Naive thymus-derived CD4-positive, alpha-beta T cell (primary cell): ENCODE measurements at regions not wholly inside any gene's neighbourhood (a gene's known extent, or its start where the extent isn't known, plus 50 kb on each side); places are given as distances from the start of the nearest gene placed in this dataset.

Source experiments
- ATAC-seq: fragments of 150-1000 bp; cut with Tn5 transposase; 2 replicates; pipeline ENCODE4 v1.10.0; 2021; ENCODE audit warnings: mild to moderate bottlenecking, moderate library complexity
- CTCF ChIA-PET: fragments of 350-600 bp; sonication (Branson Sonifier 250); formaldehyde crosslinking; loops from one replicate; lab custom pipeline; 2021; ENCODE audit warnings: antibody characterized with exemption; lab: Charles Lee
- POLR2A ChIA-PET: fragments of 350-600 bp; sonication (Branson Sonifier 250); formaldehyde crosslinking; loops from one replicate; lab custom pipeline; 2021; ENCODE audit warnings: antibody characterized with exemption, inconsistent platforms; lab: Charles Lee
- DNase-seq, 9 donors: peaks; one replicate each; pipeline versions ENCODE4 v3.0.0 to v3.0.0-alpha.2; 2020 to 2022; ENCODE audit warnings: mixed read lengths in 1 of 9
- H3K27ac ChIP-seq: one replicate; pipeline ENCODE4 v1.7.0; 2013; ENCODE audit warnings: mild to moderate bottlenecking, low read depth, low read length, moderate library complexity
- H3K27me3 ChIP-seq, 2 donors: one replicate each; pipeline ENCODE4 v1.7.0; 2013; ENCODE audit warnings: low read length in 2 of 2, mild to moderate bottlenecking in 2 of 2, moderate library complexity in 2 of 2; ENCODE audit not compliant: control insufficient read depth in 2 of 2, insufficient read depth in 2 of 2
- H3K36me3 ChIP-seq, 3 experiments: 1 replicate in 2 of 3; 2 replicates in 1 of 3; pipeline ENCODE4 v1.7.0; 2013; ENCODE audit warnings: low read length in 3 of 3, mild to moderate bottlenecking in 3 of 3, moderate library complexity in 1 of 3; ENCODE audit not compliant: insufficient read depth in 3 of 3, control insufficient read depth in 2 of 3
- H3K4me1 ChIP-seq, 2 donors: one replicate each; pipeline ENCODE4 v1.7.0; 2013; ENCODE audit warnings: low read length in 2 of 2, mild to moderate bottlenecking in 2 of 2, moderate library complexity in 1 of 2; ENCODE audit not compliant: control insufficient read depth in 2 of 2, insufficient read depth in 2 of 2
- H3K4me3 ChIP-seq: 2 replicates; pipeline ENCODE4 v1.7.0; 2013; ENCODE audit warnings: mild to moderate bottlenecking, low read length
- H3K9me3 ChIP-seq, 3 experiments: 1 replicate in 2 of 3; 2 replicates in 1 of 3; pipeline ENCODE4 v1.7.0; 2013; ENCODE audit warnings: low read length in 3 of 3; ENCODE audit not compliant: control insufficient read depth in 2 of 3
- H3K27ac Mint-ChIP-seq, 9 donors: one replicate each; pipeline ENCODE4 v1.8.0; 2020 to 2022; ENCODE audit warnings: mixed read lengths in 9 of 9, mild to moderate bottlenecking in 8 of 9, moderate library complexity in 5 of 9, inconsistent platforms in 2 of 9
- H3K27me3 Mint-ChIP-seq, 5 donors: one replicate each; pipeline ENCODE4 v1.8.0; 2021 to 2022; ENCODE audit warnings: mixed read lengths in 5 of 5, mild to moderate bottlenecking in 1 of 5
- H3K36me3 Mint-ChIP-seq, 5 donors: one replicate each; pipeline ENCODE4 v1.8.0; 2020 to 2022; ENCODE audit warnings: mixed read lengths in 5 of 5, mild to moderate bottlenecking in 3 of 5, inconsistent platforms in 1 of 5
- H3K4me1 Mint-ChIP-seq, 7 donors: one replicate each; pipeline ENCODE4 v1.8.0; 2020 to 2022; ENCODE audit warnings: mixed read lengths in 7 of 7, mild to moderate bottlenecking in 3 of 7, inconsistent platforms in 1 of 7
- H3K4me3 Mint-ChIP-seq, 10 donors: one replicate each; pipeline ENCODE4 v1.8.0; 2020 to 2022; ENCODE audit warnings: mild to moderate bottlenecking in 10 of 10, mixed read lengths in 10 of 10, moderate library complexity in 6 of 10, inconsistent platforms in 2 of 10
- H3K9me3 Mint-ChIP-seq, 11 donors: one replicate each; pipeline ENCODE4 v1.8.0; 2020 to 2022; ENCODE audit warnings: mixed read lengths in 11 of 11, mild to moderate bottlenecking in 4 of 11, inconsistent platforms in 1 of 11, moderate library complexity in 1 of 11
- intact Hi-C, 2 donors: fragments of 100-400 bp; cut with micrococcal nuclease; formaldehyde crosslinking; loops; one replicate each; pipeline ENCODE4 v1.15.1; 2023

DNA sequence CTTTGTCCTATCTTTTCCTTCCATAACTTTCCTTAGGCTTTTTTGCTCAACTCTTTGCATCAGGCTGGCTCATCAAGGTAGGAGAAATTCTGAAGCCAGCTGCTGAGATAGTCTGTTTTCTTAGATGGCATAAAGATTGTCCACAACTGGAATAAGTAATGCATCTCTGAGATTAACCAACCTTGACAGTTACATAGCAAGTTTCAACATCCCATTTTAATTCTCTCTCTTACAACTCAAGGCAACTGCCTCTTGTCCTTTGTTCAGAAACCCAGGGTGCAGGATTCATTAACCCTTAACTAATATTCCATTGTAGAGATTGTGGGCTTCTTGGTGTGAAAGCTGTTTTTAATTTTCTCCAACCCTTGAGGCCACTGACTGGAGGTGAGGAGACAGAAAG, 239.2 kb downstream of the LACC1 start:
- peaks cover 0 to 6% (median 4%) of the 10 kb centered on the region in 3 experiments for H3K9me3 ChIP-seq
- POLR2A ChIA-PET, result no interaction called here
- H3K36me3 Mint-ChIP-seq, result peaks cover 0 to 4% (median 1%) of the 10 kb centered on the region in 5 donors
- H3K9me3 Mint-ChIP-seq, result peaks cover 0 to 10% (median 7%) of the 10 kb centered on the region in 11 donors
- no peak overlapping the region for H3K4me3 Mint-ChIP-seq
- H3K4me1 ChIP-seq, result peaks cover 0 to 8% of the 10 kb centered on the region in 2 donors
- no peak overlapping the region for H3K27ac Mint-ChIP-seq
- H3K27me3 ChIP-seq, result no peaks in the 10 kb centered on the region
- no peaks in the 10 kb centered on the region for H3K36me3 ChIP-seq
- CTCF ChIA-PET, result no interaction called here
- H3K27ac ChIP-seq, result no peak overlapping the region
- H3K4me1 Mint-ChIP-seq, result peaks cover 0 to 23% (median 12%) of the 10 kb centered on the region in 7 donors
- intact Hi-C loops, result no loop called here
- DNase-seq (no peak), ATAC-seq (no peak)
- H3K27me3 Mint-ChIP-seq, result peaks cover 0 to 4% (median 0%) of the 10 kb centered on the region in 5 donors
- no peak overlapping the region for H3K4me3 ChIP-seq

DNA sequence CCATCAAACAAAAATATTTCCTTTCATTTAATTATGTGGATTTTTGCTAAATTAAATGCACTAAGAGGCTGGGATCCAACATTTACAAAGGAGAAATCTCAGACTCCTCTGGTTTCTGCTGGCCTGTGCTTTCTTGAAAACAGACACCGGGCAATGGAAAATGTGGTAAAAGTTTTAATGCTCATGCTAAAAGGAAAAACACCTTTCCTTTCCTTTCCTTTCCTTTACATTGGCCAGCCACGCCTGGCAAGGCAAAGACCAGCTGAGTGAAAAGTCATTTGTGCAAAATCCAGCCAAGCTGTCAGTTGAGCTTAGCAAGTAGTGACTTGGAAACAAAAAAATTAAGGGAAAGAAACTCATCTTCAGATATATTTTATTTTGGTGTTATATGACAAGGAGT, 240.3 kb downstream of the LACC1 start:
- H3K4me3 Mint-ChIP-seq, result no peak overlapping the region
- H3K9me3 ChIP-seq, result peaks cover 0 to 6% (median 4%) of the 10 kb centered on the region in 3 experiments
- H3K9me3 Mint-ChIP-seq, result peaks cover 0 to 20% (median 8%) of the 10 kb centered on the region in 11 donors
- peaks cover 0 to 23% (median 12%) of the 10 kb centered on the region in 7 donors for H3K4me1 Mint-ChIP-seq
- H3K36me3 ChIP-seq, result no peaks in the 10 kb centered on the region
- peaks cover 0 to 7% (median 3%) of the 10 kb centered on the region in 5 donors for H3K36me3 Mint-ChIP-seq
- peaks cover 0 to 4% (median 0%) of the 10 kb centered on the region in 5 donors for H3K27me3 Mint-ChIP-seq
- CTCF ChIA-PET, result interaction anchor here (1.2 kb wide), 1 partner anchor 317 kb away, joined by 4 read pairs; no protein-coding TSS in a partner anchor
- ATAC-seq (no peak), DNase-seq (no peak)
- peaks cover 0 to 8% of the 10 kb centered on the region in 2 donors for H3K4me1 ChIP-seq
- no peak overlapping the region for H3K27ac ChIP-seq
- H3K27ac Mint-ChIP-seq, result no peak overlapping the region
- POLR2A ChIA-PET, result no interaction called here
- intact Hi-C loops, result no loop called here
- no peaks in the 10 kb centered on the region for H3K27me3 ChIP-seq
- H3K4me3 ChIP-seq, result no peak overlapping the region

DNA sequence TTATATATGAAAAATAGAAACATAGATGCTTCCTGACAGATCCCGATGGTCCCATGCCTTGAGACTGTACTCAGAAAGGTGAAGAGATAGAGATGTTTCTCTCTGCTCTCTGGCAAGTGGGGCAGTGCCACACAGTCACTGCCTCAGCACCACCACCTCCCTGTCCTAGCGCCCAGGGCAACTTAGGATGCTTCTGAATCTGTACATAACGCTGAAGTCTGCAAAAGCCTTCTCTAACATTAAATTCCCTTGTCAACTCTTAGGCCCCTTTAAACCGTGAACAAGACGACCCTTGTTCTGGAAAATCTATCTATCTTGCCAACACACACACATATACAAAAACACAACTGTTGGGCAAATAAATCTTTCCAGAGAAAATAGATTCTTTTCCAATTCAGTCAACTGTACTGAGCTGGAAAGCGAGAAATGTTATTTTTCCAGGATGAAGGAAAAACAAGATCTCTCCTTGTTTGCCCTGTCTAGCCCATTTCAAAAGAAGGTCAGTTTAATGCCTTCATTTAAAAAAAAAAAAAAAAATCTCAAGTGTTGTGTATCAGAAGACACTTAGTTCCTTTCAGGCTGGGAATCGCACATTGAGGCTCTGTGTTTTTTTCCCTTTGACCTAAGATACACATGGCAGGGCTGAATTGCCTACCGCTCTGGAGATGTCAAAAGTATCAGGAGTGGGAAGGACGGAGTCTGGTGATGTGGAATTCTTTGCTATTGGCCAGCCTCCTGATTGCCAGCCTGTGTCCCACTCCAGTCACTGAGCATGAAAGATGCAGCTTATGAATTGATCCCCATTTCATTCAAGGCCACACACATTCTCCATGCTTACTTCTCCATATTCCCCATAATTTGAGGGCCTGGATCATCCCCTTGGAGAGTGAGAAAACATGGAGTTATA, 241.4 kb downstream of the LACC1 start:
- H3K27ac ChIP-seq, result no peak overlapping the region
- peaks cover 0 to 20% (median 8%) of the 10 kb centered on the region in 11 donors for H3K9me3 Mint-ChIP-seq
- H3K36me3 ChIP-seq, result no peaks in the 10 kb centered on the region
- peaks cover 0 to 4% (median 0%) of the 10 kb centered on the region in 5 donors for H3K27me3 Mint-ChIP-seq
- ATAC-seq (no peak), DNase-seq (no peak)
- H3K36me3 Mint-ChIP-seq, result peaks cover 0 to 7% (median 3%) of the 10 kb centered on the region in 5 donors
- no peak overlapping the region for H3K4me3 Mint-ChIP-seq
- H3K4me1 ChIP-seq, result peaks cover 0 to 8% of the 10 kb centered on the region in 2 donors
- no peaks in the 10 kb centered on the region for H3K27me3 ChIP-seq
- H3K4me1 Mint-ChIP-seq, result peaks cover 0 to 20% (median 12%) of the 10 kb centered on the region in 7 donors
- no peak overlapping the region for H3K27ac Mint-ChIP-seq
- H3K4me3 ChIP-seq, result no peak overlapping the region
- CTCF ChIA-PET, result no interaction called here
- POLR2A ChIA-PET, result interaction anchor here (0.7 kb wide), 1 partner anchor 110 kb away, joined by 3 read pairs; no protein-coding TSS in a partner anchor
- peaks cover 0 to 6% (median 4%) of the 10 kb centered on the region in 3 experiments for H3K9me3 ChIP-seq
- intact Hi-C loops, result no loop called here

DNA sequence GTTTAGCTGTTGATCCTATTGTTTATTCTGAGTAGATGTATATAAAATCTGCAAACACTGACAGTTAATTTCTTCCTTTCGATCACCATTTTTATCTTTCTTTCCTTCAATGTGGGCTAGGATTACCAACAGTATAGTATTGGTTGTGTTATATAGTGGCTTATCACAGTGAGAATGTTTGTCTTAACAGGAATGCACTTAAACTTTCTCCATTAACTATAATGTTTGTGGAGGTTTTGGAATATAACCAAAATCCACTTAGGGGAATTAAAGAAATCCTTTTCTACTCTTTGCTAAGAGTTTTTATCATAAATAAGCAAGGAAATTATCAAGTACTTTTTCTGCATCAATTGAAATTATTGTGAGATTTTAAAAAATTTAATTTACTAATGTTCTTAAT, 244.6 kb downstream of the LACC1 start:
- Mint-ChIP-seq H3K27me3 (peaks cover 0 to 6% (median 0%) of the 10 kb centered on the region in 5 donors), H3K4me1 (no peaks in the 10 kb centered on the region), H3K9me3 (peaks cover 0 to 20% (median 8%) of the 10 kb centered on the region in 11 donors), H3K4me3 (no peak overlapping the region), H3K36me3 (peaks cover 0 to 10% (median 3%) of the 10 kb centered on the region in 5 donors), H3K27ac (no peak overlapping the region)
- ChIA-PET POLR2A (no interaction called here), CTCF (interaction anchor here (0.7 kb wide), 1 partner anchor 472 kb away, joined by 3 read pairs; no protein-coding TSS in a partner anchor)
- no peaks in the 10 kb centered on the region for H3K36me3 ChIP-seq
- no peak overlapping the region for H3K27ac ChIP-seq
- DNase-seq (no peak), ATAC-seq (no peak)
- H3K27me3 ChIP-seq, result no peaks in the 10 kb centered on the region
- H3K4me1 ChIP-seq, result no peaks in the 10 kb centered on the region
- no peak overlapping the region for H3K4me3 ChIP-seq
- H3K9me3 ChIP-seq, result peaks cover 0 to 6% (median 4%) of the 10 kb centered on the region in 3 experiments
- intact Hi-C loops, result no loop called here

DNA sequence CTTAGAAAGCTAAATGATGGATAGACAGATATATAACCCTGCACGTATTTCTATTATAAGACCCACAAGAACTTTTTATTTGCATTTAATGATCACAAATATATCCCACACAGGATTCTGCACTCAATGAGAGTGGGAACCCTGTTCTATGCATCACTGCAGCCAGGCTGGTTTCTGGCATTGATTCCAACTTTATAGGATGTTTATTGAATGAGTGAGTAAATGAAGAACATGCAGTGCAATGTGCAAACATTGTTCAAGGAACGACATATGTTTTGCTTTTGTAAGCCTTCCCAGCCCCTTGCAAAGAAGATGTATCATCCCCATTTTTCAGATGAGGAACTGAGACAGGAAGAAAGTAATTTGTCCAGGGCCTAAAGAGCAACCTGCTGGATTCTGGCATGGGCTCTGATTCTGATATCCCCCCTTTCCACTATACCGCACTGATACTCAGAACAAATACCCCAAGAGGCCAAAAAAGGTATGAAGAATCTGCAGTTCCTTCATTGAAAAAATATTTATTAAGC, 246.3 kb downstream of the LACC1 start:
- intact Hi-C loops, result no loop called here
- Histone ChIP-seq H3K36me3 (no peaks in the 10 kb centered on the region), H3K27me3 (no peaks in the 10 kb centered on the region), H3K4me1 (no peaks in the 10 kb centered on the region), H3K27ac (no peak overlapping the region), H3K4me3 (no peak overlapping the region), H3K9me3 (peaks cover 0 to 6% (median 4%) of the 10 kb centered on the region in 3 experiments)
- ATAC-seq (no peak), DNase-seq (no peak)
- peaks cover 0 to 10% (median 3%) of the 10 kb centered on the region in 5 donors for H3K36me3 Mint-ChIP-seq
- CTCF ChIA-PET, result no interaction called here
- H3K27me3 Mint-ChIP-seq, result peaks cover 4 to 11% (median 6%) of the 10 kb centered on the region in 5 donors
- peaks cover 0 to 20% (median 8%) of the 10 kb centered on the region in 11 donors for H3K9me3 Mint-ChIP-seq
- no peaks in the 10 kb centered on the region for H3K4me1 Mint-ChIP-seq
- H3K27ac Mint-ChIP-seq, result no peak overlapping the region
- POLR2A ChIA-PET, result no interaction called here
- H3K4me3 Mint-ChIP-seq, result no peak overlapping the region

DNA sequence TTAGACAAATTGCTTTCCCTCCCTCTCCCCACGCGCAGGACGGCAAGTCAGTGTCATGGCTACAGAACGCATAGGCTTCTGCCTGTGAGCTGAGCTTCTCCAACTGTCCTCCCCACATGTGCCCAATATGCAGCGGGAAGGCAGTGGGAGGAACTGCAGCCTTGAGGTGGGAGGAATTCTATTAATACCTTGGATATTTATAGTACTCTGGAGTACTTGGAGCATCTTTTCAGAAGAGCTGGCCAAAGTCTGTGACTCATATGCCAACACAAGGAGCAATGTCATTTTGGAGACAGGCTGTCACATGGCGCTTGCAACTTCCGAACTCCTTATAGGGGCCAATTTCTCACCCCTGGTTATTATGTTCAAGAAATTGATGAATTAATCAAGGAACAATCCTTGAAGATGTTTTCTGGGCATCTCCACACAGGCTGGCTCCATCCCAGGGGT, 245.0 kb upstream of the SERP2 start:
- Histone ChIP-seq H3K36me3 (no peaks in the 10 kb centered on the region), H3K9me3 (peaks cover 0 to 3% (median 0%) of the 10 kb centered on the region in 3 experiments), H3K4me3 (no peak overlapping the region), H3K27me3 (no peaks in the 10 kb centered on the region), H3K4me1 (no peaks in the 10 kb centered on the region), H3K27ac (no peak overlapping the region)
- intact Hi-C loops, result no loop called here
- ATAC-seq (no peak), DNase-seq (no peak)
- Mint-ChIP-seq H3K9me3 (peaks cover 0 to 14% (median 4%) of the 10 kb centered on the region in 11 donors), H3K36me3 (peaks cover 0 to 10% (median 0%) of the 10 kb centered on the region in 5 donors), H3K4me1 (no peaks in the 10 kb centered on the region), H3K27me3 (peaks cover 4 to 18% (median 11%) of the 10 kb centered on the region in 5 donors), H3K27ac (no peak overlapping the region), H3K4me3 (no peak overlapping the region)
- CTCF ChIA-PET, result no interaction called here
- POLR2A ChIA-PET, result no interaction called here
